ENCODE measurements at regions not wholly inside any gene's neighbourhood (a gene's known extent, or its start where the extent isn't known, plus 50 kb on each side); places are given as distances from the start of the nearest gene placed in this dataset.

- no peak for DNase-seq (ENCODE audit: low read depth in 2 of 2)
Observed at GRCh38 chr2:118325321-118325955, 237.2 kb downstream of the INSIG2 start.

GRCh38 chr2:118322406-118322805 is 234.1 kb downstream of the INSIG2 start:
- DNase-seq (ENCODE audit: low read depth in 2 of 2) = no peak

GRCh38 chr2:118321432-118322105 is 233.3 kb downstream of the INSIG2 start:
- no peak for DNase-seq (ENCODE audit: low read depth in 2 of 2)

GRCh38 chr2:118320658-118321057 is 232.4 kb downstream of the INSIG2 start:
- no peak for DNase-seq (ENCODE audit: low read depth in 2 of 2)

GRCh38 chr2:118320196-118320595 is 231.9 kb downstream of the INSIG2 start:
- DNase-seq (ENCODE audit: low read depth in 2 of 2) = no peak

- DNase-seq (ENCODE audit: low read depth in 2 of 2) = no peak
Observed at GRCh38 chr2:118319271-118319684, 231.0 kb downstream of the INSIG2 start.

- DNase-seq (ENCODE audit: low read depth in 2 of 2) = no peak
Observed at GRCh38 chr2:118315606-118316005, 227.3 kb downstream of the INSIG2 start.

- no peak for DNase-seq (ENCODE audit: low read depth in 2 of 2)
Observed at GRCh38 chr2:118312969-118313756, 224.9 kb downstream of the INSIG2 start.

- no peak for DNase-seq (ENCODE audit: low read depth in 2 of 2)
Observed at GRCh38 chr2:118310681-118311429, 222.6 kb downstream of the INSIG2 start.

- peak; percentile 27 to 42 for DNase-seq (ENCODE audit: low read depth in 2 of 2)
Observed at GRCh38 chr2:118309946-118310680, 221.8 kb downstream of the INSIG2 start.

- no peak for DNase-seq (ENCODE audit: low read depth in 2 of 2)
Observed at GRCh38 chr2:118309257-118309945, 221.1 kb downstream of the INSIG2 start.

- no peak for DNase-seq (ENCODE audit: low read depth in 2 of 2)
Observed at GRCh38 chr2:118307864-118308263, 219.6 kb downstream of the INSIG2 start.

- DNase-seq (ENCODE audit: low read depth in 2 of 2) = no peak
Observed at GRCh38 chr2:118301248-118301647, 213.0 kb downstream of the INSIG2 start.

- no peak for DNase-seq (ENCODE audit: low read depth in 2 of 2)
Observed at GRCh38 chr2:118300832-118301231, 212.6 kb downstream of the INSIG2 start.

GRCh38 chr2:118296663-118297062 is 208.4 kb downstream of the INSIG2 start:
- no peak for DNase-seq (ENCODE audit: low read depth in 2 of 2)

- DNase-seq (ENCODE audit: low read depth in 2 of 2) = no peak
Observed at GRCh38 chr2:118295592-118296390, 207.5 kb downstream of the INSIG2 start.

GRCh38 chr2:118294063-118294462 is 205.8 kb downstream of the INSIG2 start:
- DNase-seq (ENCODE audit: low read depth in 2 of 2) = no peak

GRCh38 chr2:118292991-118293390 is 204.7 kb downstream of the INSIG2 start:
- DNase-seq (ENCODE audit: low read depth in 2 of 2) = no peak

- DNase-seq (ENCODE audit: low read depth in 2 of 2) = no peak
Observed at GRCh38 chr2:118291251-118291880, 203.1 kb downstream of the INSIG2 start.

Measured in stimulated activated CD4-positive, alpha-beta T cell treated with anti-CD3 and anti-CD28 coated beads, Interleukin-1b, Interleukin-23, amount 100 ng/mL, for 4 hours (primary cell).